IMR-90 (cell line): ENCODE measurements at regions not wholly inside any gene's neighbourhood (a gene's known extent, or its start where the extent isn't known, plus 50 kb on each side); places are given as distances from the start of the nearest gene placed in this dataset.

ENCODE experiments used
- ATAC-seq: fragments of 200-7000 bp; cut with Tn5 transposase; 2 replicates; pipeline ENCODE4 v1.9.1; 2020; ENCODE audit warnings: low read depth, mild to moderate bottlenecking, moderate library complexity
- BruUV-seq: library from RNA; stranded (reverse); fragments of 400-500 nt; replicated peaks from 2 replicates; lab custom pipeline; 2021; lab: Mats Ljungman, UMichigan
- CTCF ChIA-PET: fragments of 300-600 bp; formaldehyde crosslinking; extraction: SDS; loops from one replicate; lab custom pipeline; 2021; ENCODE audit warnings: antibody characterized with exemption; lab: Yijun Ruan, JAX
- POLR2A ChIA-PET: fragments of 300-600 bp; sonication (Branson Sonifier 250); formaldehyde crosslinking; loops from one replicate; lab custom pipeline; 2022; ENCODE audit warnings: antibody characterized with exemption; ENCODE audit not compliant: unreplicated experiment; lab: Charles Lee
- DNase-seq: peaks from one replicate; pipeline ENCODE4 v3.0.0; 2013
- H2AFZ ChIP-seq: replicated peaks from 2 replicates; pipeline ENCODE3; 2013; ENCODE audit warnings: low read length, mild to moderate bottlenecking; ENCODE audit not compliant: poor library complexity
- H2AK5ac ChIP-seq: 2 replicates; pipeline ENCODE4 v1.6.1; 2013; ENCODE audit warnings: low read depth, low read length, inconsistent platforms
- H2AK9ac ChIP-seq: replicated peaks from 2 replicates; pipeline ENCODE3; 2013; ENCODE audit warnings: mild to moderate bottlenecking, low read depth, low read length, moderate library complexity; ENCODE audit not compliant: poor library complexity
- H2BK120ac ChIP-seq: 2 replicates; pipeline ENCODE4 v1.6.1; 2013; ENCODE audit warnings: low read depth, low read length, inconsistent platforms
- H2BK15ac ChIP-seq: 3 replicates; pipeline ENCODE4 v1.6.1; 2013; ENCODE audit warnings: low read depth, low read length, inconsistent platforms
- H2BK20ac ChIP-seq: 2 replicates; pipeline ENCODE4 v1.6.1; 2013; ENCODE audit warnings: low read depth, mild to moderate bottlenecking, inconsistent platforms, low read length, moderate library complexity
- H2BK5ac ChIP-seq: 2 replicates; pipeline ENCODE4 v1.6.1; 2013; ENCODE audit warnings: mild to moderate bottlenecking, low read depth, low read length, inconsistent platforms; ENCODE audit not compliant: poor library complexity, severe bottlenecking
- H3K14ac ChIP-seq: replicated peaks from 2 replicates; pipeline ENCODE4 v1.6.1; 2013; ENCODE audit warnings: low read depth, low read length, inconsistent platforms
- H3K18ac ChIP-seq: 2 replicates; pipeline ENCODE4 v1.6.1; 2013; ENCODE audit warnings: low read depth, low read length, control low read depth
- H3K23ac ChIP-seq: 2 replicates; pipeline ENCODE4 v1.6.1; 2013; ENCODE audit warnings: low read depth, low read length, inconsistent platforms
- H3K27ac ChIP-seq: 2 replicates; pipeline ENCODE4 v1.5.1; 2013; ENCODE audit warnings: mild to moderate bottlenecking, control low read depth, low read length; ENCODE audit not compliant: insufficient read depth
- H3K27me3 ChIP-seq: 2 replicates; pipeline ENCODE4 v1.6.1; 2013; ENCODE audit warnings: low read length; ENCODE audit not compliant: control insufficient read depth, insufficient read depth
- H3K36me3 ChIP-seq: 2 replicates; pipeline ENCODE4 v1.6.1; 2013; ENCODE audit warnings: low read length, mixed read lengths; ENCODE audit not compliant: control insufficient read depth, insufficient read depth
- H3K4ac ChIP-seq: 2 replicates; pipeline ENCODE4 v1.6.1; 2013; ENCODE audit warnings: low read depth, low read length, inconsistent platforms
- H3K4me1 ChIP-seq: 2 replicates; pipeline ENCODE4 v1.6.1; 2013; ENCODE audit warnings: low read length, mixed read lengths; ENCODE audit not compliant: control insufficient read depth, insufficient read depth
- H3K4me2 ChIP-seq: 2 replicates; pipeline ENCODE4 v1.6.1; 2013; ENCODE audit warnings: low read depth, mild to moderate bottlenecking, control low read depth, low read length, moderate library complexity
- H3K4me3 ChIP-seq: 2 replicates; pipeline ENCODE4 v1.5.1; 2013; ENCODE audit warnings: low read depth, mild to moderate bottlenecking, control low read depth, low read length, moderate library complexity; ENCODE audit not compliant: insufficient read depth
- H3K56ac ChIP-seq: 2 replicates; pipeline ENCODE4 v1.6.1; 2013; ENCODE audit warnings: low read length, inconsistent platforms; ENCODE audit not compliant: insufficient read depth; ENCODE audit errors: extremely low read depth
- H3K79me1 ChIP-seq, 2 experiments: 2 replicates each; pipeline ENCODE4 v1.6.1; 2013; ENCODE audit warnings: low read length in 2 of 2, inconsistent platforms in 1 of 2, low read depth in 1 of 2
- H3K9ac ChIP-seq: 2 replicates; pipeline ENCODE4 v1.6.1; 2013; ENCODE audit warnings: low read depth, low read length, control low read depth
- H3K9me1 ChIP-seq: 2 replicates; pipeline ENCODE4 v1.6.1; 2013; ENCODE audit warnings: low read length, inconsistent platforms; ENCODE audit not compliant: insufficient read depth
- H3K9me3 ChIP-seq: 2 replicates; pipeline ENCODE4 v1.6.1; 2013; ENCODE audit warnings: low read length; ENCODE audit not compliant: control insufficient read depth, insufficient read depth
- H4K20me1 ChIP-seq: 2 replicates; pipeline ENCODE4 v1.6.1; 2013; ENCODE audit warnings: low read length, inconsistent platforms; ENCODE audit not compliant: insufficient read depth
- H4K5ac ChIP-seq: 2 replicates; pipeline ENCODE4 v1.6.1; 2013; ENCODE audit warnings: mild to moderate bottlenecking, low read depth, low read length, control low read depth
- H4K8ac ChIP-seq, 2 experiments: 2 replicates each; pipeline ENCODE4 v1.6.1; 2013; ENCODE audit warnings: low read depth in 2 of 2, low read length in 2 of 2, control low read depth in 1 of 2, inconsistent platforms in 1 of 2
- H4K91ac ChIP-seq: 2 replicates; pipeline ENCODE4 v1.6.1; 2013; ENCODE audit warnings: low read depth, low read length, inconsistent platforms; ENCODE audit not compliant: insufficient read depth
- MAFK ChIP-seq: IDR thresholded peaks from 2 replicates; pipeline ENCODE4 v1.6.1; 2012; ENCODE audit warnings: low read depth, low read length, improper control_type of control experiment
- WGBS, 2 experiments: methylation state at CpG; one replicate each; pipeline versions ENCODE4 v1.1.5 to v1.1.7; 2013; ENCODE audit warnings: missing lambda C conversion rate in 2 of 2; ENCODE audit not compliant: insufficient read length in 1 of 2; ENCODE audit errors: extremely low coverage in 2 of 2; 5-methylcytosine and 5-hydroxymethylcytosine counted together
- dilution Hi-C: fragments of 300-500 bp; cut with HindIII; formaldehyde crosslinking; loops from one replicate; pipeline ENCODE4 v1.14.3; 2018; ENCODE audit warnings: low sequenced_read_pairs; ENCODE audit not compliant: unreplicated experiment
- in situ Hi-C: fragments of 300-500 bp; cut with MboI; formaldehyde crosslinking; loops from 3 replicates; pipeline ENCODE4 v1.14.3; 2019; ENCODE audit warnings: low sequenced_read_pairs, inconsistent platforms, mixed read lengths
- intact Hi-C: fragments of 100-400 bp; cut with micrococcal nuclease; formaldehyde crosslinking; loops from 2 replicates; pipeline ENCODE4 v1.10.0; 2022
- TF ChIP-seq, protein P1 (sequence below): fragments of 150-350 bp; IDR thresholded peaks from 2 replicates; pipeline ENCODE4 v1.6.1; 2017; ENCODE audit warnings: mild to moderate bottlenecking, antibody characterized with exemption, low read length, low read depth

DNA sequence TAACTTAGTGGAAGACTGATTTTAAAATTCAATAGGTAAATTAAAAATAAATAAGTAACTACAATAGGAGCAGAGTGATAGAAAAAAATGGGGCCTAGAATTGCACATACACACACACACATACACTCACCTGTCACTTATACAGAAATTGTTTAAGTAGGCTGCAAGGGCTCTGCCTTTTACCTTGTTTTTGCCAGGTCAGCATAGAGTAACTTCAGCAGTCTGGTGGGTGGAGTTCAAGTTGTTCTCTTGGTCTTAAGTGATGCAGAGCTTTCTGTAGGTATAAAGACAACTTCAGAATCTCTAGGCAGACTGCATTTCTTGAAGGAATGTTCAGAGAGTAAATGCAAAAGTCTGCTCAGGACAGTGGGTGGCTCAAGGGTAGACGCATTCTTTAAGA lies 457.0 kb downstream of the INHBA start:
- Histone ChIP-seq H3K36me3 (no peaks in the 10 kb centered on the region), H2AFZ (no peak overlapping the region), H3K23ac (no peak overlapping the region), H2AK5ac (no peak overlapping the region), H3K9me1 (0 out of 2 replicates have a peak, but pooled peaks cover 2% of the 10 kb centered on the region), H3K79me1 (no peaks in the 10 kb centered on the region), H3K27me3 (no peaks in the 10 kb centered on the region), H3K27ac (no peak overlapping the region), H3K4me3 (no peak overlapping the region), H3K4me2 (no peak overlapping the region), H4K20me1 (no peaks in the 10 kb centered on the region), H3K4me1 (no peaks in the 10 kb centered on the region), H3K18ac (no peak overlapping the region), H4K8ac (no peak overlapping the region), H3K9ac (no peak overlapping the region), H4K91ac (no peak overlapping the region), H3K4ac (no peak overlapping the region), H3K14ac (no peak overlapping the region), H3K56ac (no peak overlapping the region), H2BK5ac (no peak overlapping the region), H2AK9ac (no peak overlapping the region), H2BK20ac (no peak overlapping the region), H4K5ac (no peak overlapping the region), H2BK120ac (no peak overlapping the region), H2BK15ac (no peak overlapping the region), H3K9me3 (no peaks in the 10 kb centered on the region)
- BruUV-seq, result no TSS peak
- in situ Hi-C loops (no loop called here), dilution Hi-C loops (no loop called here), intact Hi-C loops (no loop called here)
- ATAC-seq, result no peak
- TF ChIP-seq MAFK, result peak; percentile 76
- TF ChIP-seq, protein P1, sequence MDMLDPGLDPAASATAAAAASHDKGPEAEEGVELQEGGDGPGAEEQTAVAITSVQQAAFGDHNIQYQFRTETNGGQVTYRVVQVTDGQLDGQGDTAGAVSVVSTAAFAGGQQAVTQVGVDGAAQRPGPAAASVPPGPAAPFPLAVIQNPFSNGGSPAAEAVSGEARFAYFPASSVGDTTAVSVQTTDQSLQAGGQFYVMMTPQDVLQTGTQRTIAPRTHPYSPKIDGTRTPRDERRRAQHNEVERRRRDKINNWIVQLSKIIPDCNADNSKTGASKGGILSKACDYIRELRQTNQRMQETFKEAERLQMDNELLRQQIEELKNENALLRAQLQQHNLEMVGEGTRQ, result no peak
- no peak for DNase-seq
- CTCF ChIA-PET, result no interaction called here
- no CpG with 5 or more reads among the region's 1 CpG for WGBS, 2 experiments
- POLR2A ChIA-PET, result no interaction called here
